Activated naive CD4-positive, alpha-beta T cell treated with anti-CD3 and anti-CD28 coated beads, Interleukin-2, amount 50 U/mL, for 16 hours (primary cell): ENCODE measurements at regions not wholly inside any gene's neighbourhood (a gene's known extent, or its start where the extent isn't known, plus 50 kb on each side); places are given as distances from the start of the nearest gene placed in this dataset.

Experiments used
- DNase-seq: peaks from one replicate; pipeline ENCODE4 v3.0.0-alpha.2; 2020

DNA sequence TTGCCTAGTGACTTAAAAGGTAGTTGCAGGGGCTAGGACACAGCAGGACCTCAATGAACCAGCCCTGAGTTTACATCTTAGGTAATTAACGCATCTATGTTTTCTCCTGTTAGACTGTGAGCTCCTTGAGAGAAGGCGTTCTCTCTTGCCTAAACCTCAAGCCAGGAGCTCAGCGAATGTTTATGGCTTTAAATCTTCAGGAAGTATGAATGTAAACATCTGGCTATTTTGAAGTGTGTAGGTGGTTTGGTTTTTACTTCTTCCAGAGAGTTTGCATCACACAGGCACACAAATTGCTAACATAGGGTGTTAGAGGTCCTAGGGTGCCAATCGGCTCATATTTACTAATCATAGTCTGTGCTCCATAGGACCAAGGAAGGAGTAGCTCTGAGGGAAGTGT lies 387.7 kb upstream of the ZNF507 start:
- DNase-seq = no peak

DNA sequence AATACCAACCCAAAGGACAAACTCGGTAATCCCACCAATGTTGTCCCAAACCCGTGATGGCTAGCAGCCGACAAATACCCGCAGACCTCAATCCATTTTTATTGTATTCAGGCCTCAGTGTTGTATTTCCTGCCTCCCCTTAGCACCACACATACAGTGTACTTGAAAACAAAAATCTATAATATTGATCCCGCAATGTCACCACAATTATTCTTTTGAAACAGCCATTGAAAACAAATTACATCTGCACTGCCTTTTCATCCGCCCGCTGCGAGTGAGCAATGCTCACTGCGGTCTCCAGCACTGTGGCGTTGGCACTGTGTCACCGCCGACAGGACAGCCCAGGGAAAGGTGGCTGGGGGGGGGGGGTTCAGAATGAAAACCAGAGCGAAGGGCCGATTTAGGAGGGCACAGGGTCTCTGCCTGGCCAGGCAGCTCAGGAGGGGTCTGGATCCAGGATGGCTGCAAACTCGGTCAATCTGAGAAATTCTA lies 385.8 kb upstream of the ZNF507 start:
- no peak for DNase-seq

- DNase-seq = no peak
Observed at GRCh38 chr19:31960474-31960873, 384.9 kb upstream of the ZNF507 start.

DNA sequence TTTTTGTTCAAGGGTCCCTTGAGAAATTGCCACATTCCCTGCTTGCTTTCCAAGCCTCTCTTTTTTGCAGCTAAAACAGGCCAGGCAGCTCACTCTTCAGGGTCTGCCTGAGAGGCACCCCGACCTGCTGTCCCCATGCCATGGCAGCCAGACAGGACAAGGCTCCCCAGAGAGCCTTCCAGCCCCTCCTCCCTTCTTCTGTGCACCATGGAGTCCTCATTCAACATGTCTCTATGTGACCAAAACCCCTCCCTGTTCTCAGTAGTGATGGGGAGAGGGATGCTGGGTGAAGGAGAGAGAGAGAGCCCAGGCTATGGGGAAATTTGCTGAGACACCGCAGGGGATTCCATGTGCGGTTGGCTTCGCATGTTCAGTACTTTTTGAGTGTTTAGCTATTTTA lies 384.2 kb upstream of the ZNF507 start:
- DNase-seq = no peak

DNA sequence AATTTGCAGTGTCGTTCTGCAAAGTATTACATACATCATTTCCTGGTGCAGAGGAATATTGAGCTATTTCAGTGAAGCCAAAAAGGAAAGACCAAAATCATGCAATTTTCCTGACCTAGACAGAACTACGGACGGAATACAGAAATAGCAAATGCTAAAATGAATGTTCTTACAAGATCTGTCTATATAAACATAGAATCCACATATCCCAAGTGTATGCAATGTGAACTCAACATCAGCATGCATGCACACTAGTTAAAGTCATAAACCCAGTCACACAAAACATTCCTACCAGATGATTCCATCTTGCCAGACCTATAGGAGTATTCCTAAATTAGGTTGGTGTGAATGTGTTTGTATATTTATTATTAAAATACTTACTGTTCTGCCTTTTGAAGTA lies 383.7 kb upstream of the ZNF507 start:
- DNase-seq = no peak

DNA sequence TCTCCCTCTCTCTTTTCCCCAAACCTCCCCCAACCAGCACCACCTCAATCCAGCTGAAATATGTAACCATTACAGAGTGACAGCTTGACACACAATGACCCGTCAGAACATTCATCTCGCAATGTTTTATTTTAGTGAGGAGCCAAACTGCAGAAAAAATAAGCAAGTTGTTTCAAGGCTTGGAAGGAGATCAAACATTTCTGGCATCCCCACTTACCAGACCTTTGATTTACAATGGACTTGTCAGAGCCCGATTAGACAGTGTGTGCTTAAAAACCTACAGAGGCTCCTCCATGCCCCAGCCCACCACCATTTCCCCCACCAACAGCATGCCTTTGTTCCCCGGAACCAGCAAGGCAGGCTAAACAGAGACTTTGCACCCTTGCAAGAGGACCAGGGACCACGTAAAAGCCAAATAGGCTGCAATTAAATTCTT lies 382.8 kb upstream of the ZNF507 start:
- DNase-seq = no peak

GRCh38 chr19:31963746-31964145 lies 381.7 kb upstream of the ZNF507 start:
- no peak for DNase-seq

- DNase-seq = no peak
Observed at GRCh38 chr19:31969016-31969415, 376.4 kb upstream of the ZNF507 start.

DNA sequence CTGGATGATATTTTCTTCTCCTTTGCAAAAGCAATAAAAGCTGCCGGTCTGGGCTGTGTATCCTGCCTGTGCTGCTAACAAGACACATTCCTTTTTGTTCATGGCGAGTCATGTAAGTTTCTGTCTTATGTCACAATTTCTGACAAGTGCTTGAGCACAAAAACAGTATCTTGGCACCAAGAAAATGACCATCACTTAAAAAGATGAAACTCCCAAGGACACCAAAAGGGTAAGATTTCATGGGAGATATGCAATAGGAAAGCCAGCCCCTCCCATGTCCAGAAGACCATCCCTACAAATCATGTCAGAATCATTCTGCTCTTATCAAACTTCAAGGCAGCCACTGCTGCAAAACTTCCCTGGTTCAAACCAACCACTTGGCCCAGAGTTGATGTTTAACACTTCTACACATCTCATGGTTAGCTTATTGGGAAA lies 375.4 kb upstream of the ZNF507 start:
- no peak for DNase-seq

DNA sequence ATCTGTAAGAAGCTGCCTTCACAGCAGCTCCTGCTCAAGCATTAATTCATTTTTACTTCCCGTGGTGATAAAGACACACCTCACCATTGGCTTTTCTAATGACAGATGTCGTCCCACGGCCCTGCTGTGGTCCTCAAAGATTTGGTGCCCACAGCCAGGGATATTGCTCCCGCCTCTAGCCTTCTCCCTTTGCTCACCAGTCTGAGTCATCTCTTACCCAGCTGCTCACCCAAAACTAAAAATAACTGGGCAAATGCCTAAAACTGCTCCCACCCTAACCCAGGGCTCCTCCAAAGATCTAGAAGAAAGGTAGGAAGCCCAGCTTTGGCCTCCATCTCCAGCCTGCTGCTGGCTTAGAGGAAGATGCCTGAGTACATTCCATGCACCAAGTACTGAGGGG lies 371.1 kb upstream of the ZNF507 start:
- no peak for DNase-seq

DNA sequence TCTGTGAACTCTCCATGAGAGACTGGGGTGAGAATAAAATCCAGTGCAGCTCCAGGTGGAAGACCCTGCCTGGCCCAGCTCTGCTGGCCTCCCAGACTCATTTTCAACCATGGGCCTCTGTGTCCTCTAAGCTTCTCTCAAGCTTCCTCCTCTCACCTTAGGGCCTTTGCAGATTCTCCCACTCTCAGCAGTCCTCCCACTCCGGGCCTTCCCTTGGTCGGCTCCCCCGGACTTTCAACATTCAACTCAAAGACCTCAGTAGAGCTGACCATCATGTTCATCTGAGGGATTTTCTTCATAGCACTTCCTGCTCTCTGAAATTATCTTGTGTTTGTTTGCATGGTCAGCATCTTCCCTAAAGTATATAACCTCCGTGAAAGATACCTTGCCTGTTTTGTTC lies 370.5 kb upstream of the ZNF507 start:
- DNase-seq = no peak

DNA sequence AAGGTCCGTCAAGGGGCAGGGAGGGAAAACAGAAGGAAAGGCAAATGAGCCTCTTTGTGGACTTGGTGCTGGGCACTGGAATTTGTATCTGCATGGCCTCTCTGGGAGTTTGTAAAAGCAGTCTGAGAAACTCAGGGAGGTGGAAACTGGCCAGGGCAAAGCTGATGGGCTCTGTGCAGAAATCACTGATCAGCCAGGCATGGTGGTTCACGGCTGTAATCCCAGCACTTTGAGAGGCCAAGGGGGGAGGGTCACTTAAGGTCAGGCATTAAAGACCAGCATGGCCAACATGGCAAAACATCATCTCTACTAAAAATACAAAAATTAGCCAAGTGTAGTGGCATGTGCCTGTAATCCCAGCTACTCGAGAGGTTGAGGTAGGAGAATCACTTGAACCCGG lies 369.9 kb upstream of the ZNF507 start:
- DNase-seq = no peak

DNA sequence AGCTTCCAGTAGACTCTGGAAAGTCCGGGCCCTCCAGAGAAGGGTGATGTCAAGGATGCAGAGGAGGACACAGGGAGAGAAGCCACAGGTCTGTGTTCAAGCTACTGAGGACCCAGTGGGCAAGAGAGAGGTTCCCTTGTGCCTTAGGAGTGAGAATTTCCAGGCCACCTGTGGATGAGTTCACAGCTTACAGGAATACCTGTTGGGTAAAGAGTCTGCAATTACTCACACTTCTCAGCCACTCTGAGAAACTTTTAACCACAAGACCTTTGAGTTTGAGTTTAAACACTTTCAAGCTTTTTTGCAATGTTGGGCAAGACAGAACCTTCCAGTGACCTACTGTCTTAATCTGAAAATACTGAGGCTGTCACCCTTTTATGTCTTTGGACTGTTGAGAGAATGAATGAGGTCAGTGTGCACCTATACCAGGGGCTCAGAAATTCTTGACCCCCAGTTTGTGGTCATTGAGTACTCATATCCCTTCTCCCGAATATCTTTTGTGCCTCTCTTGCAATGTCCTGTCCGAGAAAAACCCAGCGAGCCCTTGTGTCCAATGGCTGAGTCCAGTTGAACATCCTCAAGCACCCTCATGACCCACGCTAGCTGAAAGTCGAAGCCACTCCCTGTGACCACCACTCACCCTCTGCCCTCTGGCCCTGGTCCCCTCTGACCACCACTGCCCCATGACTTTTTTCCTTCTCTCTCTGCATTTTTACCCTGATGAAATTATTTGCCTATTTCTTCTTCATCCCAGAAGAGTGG lies 368.5 kb upstream of the ZNF507 start:
- no peak for DNase-seq

DNA sequence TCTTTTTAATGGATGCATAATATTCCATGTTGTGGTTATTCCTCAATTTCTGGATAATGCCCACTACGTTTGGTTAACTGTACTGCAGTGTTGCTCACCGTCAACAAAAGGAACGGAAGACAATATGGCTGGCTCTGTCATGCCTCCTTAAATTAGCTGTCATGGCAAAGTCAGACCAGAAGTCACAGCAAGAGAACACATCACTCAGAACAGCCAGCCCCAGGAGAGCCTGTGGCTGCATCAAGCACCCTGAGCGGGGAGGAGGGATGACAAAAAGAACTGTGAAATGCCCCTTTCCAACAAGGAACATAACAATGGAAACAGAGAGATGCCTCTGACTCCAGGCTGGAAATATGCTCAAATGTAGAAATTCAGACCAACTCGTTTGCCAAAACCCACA lies 366.0 kb upstream of the ZNF507 start:
- no peak for DNase-seq

- no peak for DNase-seq
Observed at GRCh38 chr19:31979949-31980670, 365.3 kb upstream of the ZNF507 start.

GRCh38 chr19:31980796-31981195 lies 364.6 kb upstream of the ZNF507 start:
- DNase-seq = no peak

DNA sequence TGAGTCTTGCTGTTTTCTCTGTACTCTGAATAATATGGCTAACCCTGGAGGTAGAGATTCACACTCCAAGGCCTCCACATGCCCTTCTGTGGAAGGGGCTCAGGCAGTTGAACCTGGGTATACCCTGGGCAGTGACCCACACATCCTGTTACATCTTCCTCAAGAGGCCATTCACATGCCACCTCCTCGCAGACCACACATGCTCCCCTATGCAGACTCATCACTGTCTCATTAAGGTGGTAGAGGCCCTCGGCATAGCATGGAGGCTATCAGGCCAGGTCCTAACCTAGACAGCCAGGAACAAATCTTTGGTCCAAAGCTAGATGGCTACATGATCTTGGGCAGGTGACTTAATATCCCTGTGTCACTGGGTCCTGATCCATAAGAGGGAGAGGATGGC lies 363.9 kb upstream of the ZNF507 start:
- DNase-seq = no peak

DNA sequence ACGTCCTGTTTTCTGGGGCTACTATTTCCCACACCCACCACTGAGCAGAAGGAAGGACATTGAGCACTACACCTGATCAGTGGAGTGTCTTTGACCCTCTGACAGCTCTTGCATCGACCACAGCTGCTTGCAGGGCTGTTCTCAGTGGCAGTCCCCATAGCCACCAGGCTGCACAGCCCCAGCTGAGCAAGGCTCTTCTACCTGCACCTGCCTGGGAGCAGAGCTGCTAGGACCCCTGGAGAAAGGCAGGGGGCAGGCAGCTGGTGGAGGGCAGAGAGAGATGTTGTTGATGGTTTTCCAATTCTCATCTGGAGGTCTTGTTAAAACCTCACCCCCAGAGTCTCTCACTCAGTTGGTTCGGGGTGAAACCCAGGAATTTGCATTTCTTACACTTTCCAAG lies 361.8 kb upstream of the ZNF507 start:
- DNase-seq = no peak

DNA sequence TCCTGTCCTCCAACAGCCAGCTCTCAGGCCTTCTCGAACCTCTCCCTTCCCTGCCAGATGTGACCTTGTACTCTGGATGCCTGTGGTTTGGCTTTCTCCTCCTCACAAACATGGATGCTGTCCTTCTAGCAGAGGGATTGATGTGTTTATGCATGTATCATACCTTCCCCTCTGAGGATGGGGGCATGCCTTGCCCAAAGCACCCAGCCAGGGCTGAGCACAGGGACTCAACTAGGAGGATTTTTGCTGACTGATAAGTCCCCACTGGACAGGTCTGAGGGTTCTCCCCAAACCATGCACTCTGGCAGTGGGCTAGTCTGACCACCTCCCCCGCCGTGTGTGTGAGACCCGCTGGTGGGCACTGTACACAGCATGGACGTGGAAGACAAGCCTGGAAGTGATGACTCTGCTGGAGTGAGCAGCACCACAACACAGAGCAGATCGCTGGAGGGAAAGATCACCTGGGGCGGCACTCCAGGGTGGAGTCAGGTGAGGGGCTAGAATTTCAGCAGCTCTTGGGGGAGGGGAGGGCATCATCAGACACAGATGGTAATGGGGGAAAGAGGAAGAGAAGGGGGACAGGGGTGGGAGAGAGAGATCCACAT lies 360.3 kb upstream of the ZNF507 start:
- no peak for DNase-seq

DNA sequence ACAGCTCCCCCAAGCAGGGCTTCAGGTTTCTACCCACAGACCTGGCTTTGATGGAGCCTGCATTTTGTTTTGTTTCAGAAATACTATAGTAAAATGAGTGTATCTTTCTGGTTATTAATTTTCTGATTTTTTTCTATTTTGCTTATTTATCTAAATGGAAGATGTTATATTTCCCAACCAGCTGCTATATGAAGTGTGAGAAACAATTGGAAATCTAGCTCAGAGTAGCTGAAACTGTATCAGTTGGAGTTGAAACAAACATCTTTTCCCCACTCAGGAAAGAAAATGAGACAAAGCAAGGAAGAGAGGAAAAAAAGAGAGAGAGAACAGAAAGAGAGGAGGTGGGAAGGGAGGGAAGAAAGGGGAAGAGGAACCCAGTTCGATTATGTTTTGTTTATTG lies 358.5 kb upstream of the ZNF507 start:
- no peak for DNase-seq

DNA sequence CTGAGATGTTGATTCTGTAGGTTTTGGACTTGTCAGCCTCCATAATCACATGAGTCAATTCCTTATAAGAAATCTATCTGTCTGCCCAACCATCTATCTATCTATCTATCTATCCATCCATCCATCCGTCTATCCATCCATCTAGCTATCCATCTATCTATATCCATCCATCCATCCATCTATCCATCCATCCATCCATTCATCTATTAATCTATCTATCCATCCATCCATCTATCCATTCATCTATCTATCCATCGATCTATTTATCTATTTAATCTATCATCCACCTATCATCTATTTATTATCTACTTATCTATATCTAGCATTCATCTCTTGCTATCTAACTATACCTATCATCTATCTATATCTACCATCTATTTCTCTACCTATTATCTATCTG lies 357.2 kb upstream of the ZNF507 start:
- no peak for DNase-seq

- no peak for DNase-seq
Observed at GRCh38 chr19:31991984-31992655, 353.3 kb upstream of the ZNF507 start.

DNA sequence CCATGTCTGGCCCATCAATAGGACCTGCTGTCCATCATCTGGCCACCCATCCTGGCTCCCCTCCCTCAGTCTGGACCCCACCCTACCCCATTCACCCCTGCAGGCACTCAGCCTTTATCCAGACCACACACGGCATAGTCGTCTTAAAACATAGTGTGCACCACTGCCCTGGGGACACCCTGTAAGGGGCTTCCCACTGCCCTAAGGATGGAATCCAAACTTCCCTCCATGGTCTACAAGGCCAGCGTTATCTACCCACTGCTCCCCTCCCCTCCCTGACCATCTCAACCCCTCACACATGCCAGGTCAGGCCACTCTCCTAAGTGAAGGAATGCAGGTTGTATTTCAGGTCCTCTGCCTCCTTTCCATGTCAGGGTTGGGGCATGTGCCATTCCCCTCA lies 352.7 kb upstream of the ZNF507 start:
- DNase-seq = no peak

GRCh38 chr19:31995546-31995945 lies 349.9 kb upstream of the ZNF507 start:
- no peak for DNase-seq
